ENCODE measurements at regions not wholly inside any gene's neighbourhood (a gene's known extent, or its start where the extent isn't known, plus 50 kb on each side); places are given as distances from the start of the nearest gene placed in this dataset.

DNA sequence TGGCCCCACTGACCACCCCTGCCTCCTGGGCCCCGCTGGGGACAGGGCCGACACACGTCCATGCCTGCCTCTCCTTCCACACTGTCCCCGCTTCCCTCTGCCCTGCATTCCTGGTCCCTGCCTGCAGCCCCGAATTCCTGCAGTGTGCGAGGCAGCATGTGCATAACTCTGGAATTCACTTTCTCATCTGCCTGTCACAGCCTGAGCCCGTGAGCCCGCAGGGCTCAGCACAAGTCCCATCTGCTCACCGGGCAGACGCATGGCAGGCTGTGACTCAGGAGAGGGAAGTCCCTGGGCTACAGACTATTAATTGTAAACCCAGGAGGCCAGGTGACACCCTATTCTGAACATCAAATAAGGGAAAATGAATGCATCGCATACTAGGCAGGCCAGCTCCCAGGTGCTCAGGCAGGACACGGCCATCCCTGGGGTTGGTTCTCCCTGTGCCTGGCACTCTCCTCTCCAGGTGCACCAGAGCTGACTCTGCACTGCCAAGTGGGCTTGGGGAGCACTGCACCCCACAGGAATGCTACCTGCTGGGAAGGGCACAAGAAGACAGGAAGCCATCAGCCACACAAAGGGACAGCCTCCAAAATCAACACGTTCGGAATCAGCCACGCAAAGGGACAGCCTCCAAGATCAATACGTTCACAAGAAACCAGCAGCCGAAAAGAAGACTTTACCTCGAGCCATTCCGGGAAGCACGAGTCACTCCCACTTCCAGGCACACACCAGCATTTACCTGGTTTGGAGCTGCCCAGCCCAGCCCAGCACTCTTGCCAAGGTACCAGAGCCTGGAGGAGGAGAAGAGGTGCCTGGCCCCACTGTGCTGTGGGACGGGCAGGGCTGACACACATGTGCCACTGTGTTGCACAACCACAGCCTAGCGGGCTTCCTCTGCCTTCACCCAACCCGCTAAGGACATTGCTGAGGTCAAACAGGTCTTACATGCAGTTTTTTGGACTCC, 65.9 kb downstream of the DLL1 start:
- Mint-ChIP-seq H3K9me3 (no peaks in the 10 kb centered on the region), H3K36me3 (no peaks in the 10 kb centered on the region), H3K4me3 (peak overlapping the region; percentile 6), H3K27me3 (ENCODE audit: low read depth) (no peaks in the 10 kb centered on the region), H3K4me1 (peaks cover 45% of the 10 kb centered on the region), H3K27ac (peak overlapping the region; percentile 98)
- TF ChIP-seq, protein P1, sequence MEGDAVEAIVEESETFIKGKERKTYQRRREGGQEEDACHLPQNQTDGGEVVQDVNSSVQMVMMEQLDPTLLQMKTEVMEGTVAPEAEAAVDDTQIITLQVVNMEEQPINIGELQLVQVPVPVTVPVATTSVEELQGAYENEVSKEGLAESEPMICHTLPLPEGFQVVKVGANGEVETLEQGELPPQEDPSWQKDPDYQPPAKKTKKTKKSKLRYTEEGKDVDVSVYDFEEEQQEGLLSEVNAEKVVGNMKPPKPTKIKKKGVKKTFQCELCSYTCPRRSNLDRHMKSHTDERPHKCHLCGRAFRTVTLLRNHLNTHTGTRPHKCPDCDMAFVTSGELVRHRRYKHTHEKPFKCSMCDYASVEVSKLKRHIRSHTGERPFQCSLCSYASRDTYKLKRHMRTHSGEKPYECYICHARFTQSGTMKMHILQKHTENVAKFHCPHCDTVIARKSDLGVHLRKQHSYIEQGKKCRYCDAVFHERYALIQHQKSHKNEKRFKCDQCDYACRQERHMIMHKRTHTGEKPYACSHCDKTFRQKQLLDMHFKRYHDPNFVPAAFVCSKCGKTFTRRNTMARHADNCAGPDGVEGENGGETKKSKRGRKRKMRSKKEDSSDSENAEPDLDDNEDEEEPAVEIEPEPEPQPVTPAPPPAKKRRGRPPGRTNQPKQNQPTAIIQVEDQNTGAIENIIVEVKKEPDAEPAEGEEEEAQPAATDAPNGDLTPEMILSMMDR (IDR thresholded peaks at IDR 0.05; ENCODE audit: unreplicated experiment), result no peak
- DNase-seq (ENCODE audit: low spot score in 2 of 2, unreplicated experiment in 2 of 2), result peak in 1 of 2 experiments; percentile 75

DNA sequence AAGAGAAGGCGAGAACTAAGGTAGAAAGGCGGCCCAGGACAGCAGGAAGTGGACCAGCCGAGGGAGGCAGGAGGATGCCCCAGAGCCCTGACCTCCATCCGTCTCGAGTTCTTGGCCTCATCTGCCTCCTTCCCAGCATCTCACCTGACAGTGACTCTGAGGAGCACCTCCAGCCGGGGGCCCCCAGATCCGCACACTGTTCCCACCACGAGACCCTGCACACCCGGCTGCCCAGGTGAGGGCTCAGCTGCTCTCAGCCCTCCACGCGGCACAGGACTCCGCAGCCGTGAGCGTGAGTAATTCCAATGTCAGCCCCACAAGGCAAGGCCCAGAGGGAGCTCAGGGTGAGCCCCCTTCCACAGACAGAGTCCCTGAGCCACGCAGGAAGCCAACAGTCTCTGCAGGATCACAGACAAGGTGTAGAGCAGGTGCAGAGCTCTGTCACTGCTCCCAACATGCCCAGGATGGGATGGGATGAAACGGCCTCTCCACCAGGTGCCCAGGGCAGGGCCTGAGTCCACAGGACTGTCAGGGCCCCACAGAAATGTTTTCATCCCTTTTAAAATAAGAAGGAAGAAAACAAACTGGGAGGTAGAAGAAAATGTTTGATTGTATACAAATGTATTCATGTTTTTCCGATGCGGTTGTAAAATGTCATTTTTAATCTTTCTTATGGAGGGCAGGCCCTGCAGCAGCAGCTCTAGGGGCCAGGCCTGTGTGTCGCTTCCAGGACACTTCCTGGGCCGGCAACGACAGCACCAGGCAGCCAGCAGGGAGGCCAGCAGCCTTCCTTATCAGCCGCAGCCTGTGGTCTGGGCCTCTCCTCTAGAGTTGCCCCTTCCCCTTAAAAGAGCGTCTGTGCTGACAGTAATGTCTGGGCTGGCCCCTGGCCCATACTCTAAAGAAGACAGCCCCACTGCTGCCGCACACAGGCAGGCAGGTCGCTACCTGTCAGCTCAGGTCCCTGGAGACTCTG, 66.9 kb downstream of the DLL1 start:
- peaks cover 45% of the 10 kb centered on the region for H3K4me1 Mint-ChIP-seq
- no peaks in the 10 kb centered on the region for H3K27me3 Mint-ChIP-seq (ENCODE audit: low read depth)
- TF ChIP-seq, protein P1 (IDR thresholded peaks at IDR 0.05; ENCODE audit: unreplicated experiment), result no peak
- no peaks in the 10 kb centered on the region for H3K9me3 Mint-ChIP-seq
- peak in 1 of 2 experiments; percentile 34 for DNase-seq (ENCODE audit: low spot score in 2 of 2, unreplicated experiment in 2 of 2)
- peak overlapping the region; percentile 98 for H3K27ac Mint-ChIP-seq
- H3K36me3 Mint-ChIP-seq, result no peaks in the 10 kb centered on the region
- peak overlapping the region; percentile 26 for H3K4me3 Mint-ChIP-seq

DNA sequence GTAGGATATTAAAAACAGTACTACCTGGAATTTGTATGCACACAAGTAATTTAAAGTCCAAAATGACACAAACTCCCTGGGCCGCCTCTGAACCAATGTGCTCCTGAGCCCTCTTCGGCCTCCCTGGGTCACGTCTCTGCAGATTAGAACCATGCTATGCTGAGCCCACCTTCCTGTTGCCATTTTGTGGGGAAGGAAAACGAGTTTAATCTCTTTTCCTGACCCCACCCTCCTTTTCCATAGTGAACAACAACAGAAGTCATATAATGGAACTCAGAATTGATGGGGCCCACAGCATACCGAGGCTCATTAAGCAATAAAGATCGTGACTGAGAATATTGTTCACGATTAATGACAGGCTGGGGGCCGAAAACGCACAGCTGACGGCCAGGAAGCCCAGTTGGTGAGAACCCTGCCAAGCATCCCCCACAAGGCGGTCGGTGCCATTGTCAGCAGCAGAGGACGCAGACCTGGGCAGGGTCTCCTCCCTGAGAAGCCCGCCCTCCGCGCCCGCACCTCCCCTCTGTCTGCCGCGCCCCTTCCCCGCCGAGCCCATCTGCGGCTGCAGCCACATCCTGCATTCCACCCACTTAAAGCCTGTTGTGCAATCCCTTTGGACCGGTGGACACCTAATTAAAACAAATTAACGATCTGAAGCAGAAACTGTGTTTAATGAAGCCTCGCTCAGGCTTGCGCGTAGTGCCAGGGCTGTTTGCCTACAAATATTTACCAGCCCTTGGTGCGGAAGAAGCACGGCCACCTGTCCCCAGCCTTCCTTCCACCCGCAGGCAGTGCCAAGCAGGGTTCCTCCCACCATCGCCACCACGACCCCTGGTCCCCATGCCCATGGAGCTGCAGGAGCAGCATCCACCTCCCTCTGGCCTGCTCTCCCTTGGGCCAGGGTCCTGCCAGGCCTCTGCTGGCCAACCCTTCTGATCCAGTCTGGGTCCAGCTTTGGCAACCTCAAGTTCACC, 68.1 kb downstream of the DLL1 start:
- no peaks in the 10 kb centered on the region for H3K36me3 Mint-ChIP-seq
- no peak overlapping the region for H3K4me3 Mint-ChIP-seq
- H3K27me3 Mint-ChIP-seq (ENCODE audit: low read depth), result no peaks in the 10 kb centered on the region
- peaks cover 45% of the 10 kb centered on the region for H3K4me1 Mint-ChIP-seq
- H3K27ac Mint-ChIP-seq, result peak overlapping the region; percentile 98
- H3K9me3 Mint-ChIP-seq, result no peaks in the 10 kb centered on the region
- DNase-seq (ENCODE audit: low spot score in 2 of 2, unreplicated experiment in 2 of 2), result peak in 1 of 2 experiments; percentile 45
- TF ChIP-seq, protein P1 (IDR thresholded peaks at IDR 0.05; ENCODE audit: unreplicated experiment), result no peak

DNA sequence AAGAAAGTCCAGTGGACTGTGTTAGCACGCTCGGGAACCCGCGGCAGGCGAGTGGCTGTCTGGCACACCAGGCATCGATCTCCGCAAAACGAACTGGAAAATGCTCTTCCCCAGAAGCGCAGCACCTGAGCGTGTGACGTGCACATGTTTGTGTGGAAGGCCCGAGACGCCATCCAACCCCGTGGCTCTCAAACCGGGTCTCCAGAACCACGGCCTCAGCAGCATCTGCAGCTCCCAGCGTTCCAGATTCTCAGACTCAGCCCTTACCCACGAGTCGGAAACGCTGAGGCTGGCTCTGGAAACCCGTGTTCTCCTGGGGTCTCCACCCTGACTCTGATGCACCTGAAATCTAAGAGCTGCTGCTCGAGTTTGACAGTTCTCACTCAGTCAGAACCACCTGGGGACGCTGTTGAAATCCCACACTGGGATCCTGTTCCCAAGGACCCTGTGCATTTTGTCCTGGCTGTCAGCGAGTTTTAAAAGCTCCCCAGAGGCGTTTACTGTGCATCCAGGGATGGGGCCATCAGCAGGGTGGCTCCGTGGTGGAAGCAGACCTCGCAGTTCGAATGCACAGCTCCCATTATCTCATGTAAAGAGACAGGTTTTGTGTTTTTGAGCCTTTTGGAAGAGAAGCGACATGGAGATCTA, 69.0 kb downstream of the DLL1 start:
- DNase-seq (ENCODE audit: low spot score in 2 of 2, unreplicated experiment in 2 of 2), result peak in 1 of 2 experiments; percentile 26
- Mint-ChIP-seq H3K4me3 (no peak overlapping the region), H3K27me3 (ENCODE audit: low read depth) (no peaks in the 10 kb centered on the region), H3K4me1 (peaks cover 45% of the 10 kb centered on the region), H3K27ac (peak overlapping the region; percentile 67), H3K9me3 (no peaks in the 10 kb centered on the region), H3K36me3 (no peaks in the 10 kb centered on the region)
- TF ChIP-seq, protein P1 (IDR thresholded peaks at IDR 0.05; ENCODE audit: unreplicated experiment), result no peak
